Adrenal gland (tissue), 9 donors: ENCODE measurements at regions not wholly inside any gene's neighbourhood (a gene's known extent, or its start where the extent isn't known, plus 50 kb on each side); places are given as distances from the start of the nearest gene placed in this dataset.

Source experiments
- DNase-seq, 7 donors: peaks; one replicate each; pipeline ENCODE4 v3.0.0-alpha.2; 2019 to 2020
- H3K27ac ChIP-seq, 5 donors: fragments of 200-600 bp; sonication (generic) in 4 of 5; 1 replicate in 3 of 5; 2 replicates in 2 of 5; pipeline versions ENCODE4 v1.5.1 to v1.8.0; 2016 to 2020; ENCODE audit warnings: mild to moderate bottlenecking in 1 of 5
- H3K27me3 ChIP-seq: fragments of 200-600 bp; 2 replicates; pipeline ENCODE4 v1.8.0; 2021
- H3K36me3 ChIP-seq, 2 donors: fragments of 200-600 bp; replicated peaks in 1 of 2; 1 replicate in 1 of 2; 2 replicates in 1 of 2; pipeline versions ENCODE4 v1.5.1 to v1.8.0; 2018 to 2022
- H3K4me1 ChIP-seq, 2 donors: fragments of 200-600 bp; replicated peaks in 1 of 2; 1 replicate in 1 of 2; 2 replicates in 1 of 2; pipeline versions ENCODE4 v1.5.1 to v1.8.0; 2018 to 2021
- H3K4me3 ChIP-seq, 4 donors: fragments of 200-600 bp; sonication (generic) in 3 of 4; one replicate each; pipeline ENCODE4 v1.5.1; 2016 to 2018
- H3K9me3 ChIP-seq, 3 donors: fragments of 200-600 bp; sonication (generic) in 1 of 3; replicated peaks in 1 of 3; 1 replicate in 2 of 3; 2 replicates in 1 of 3; pipeline versions ENCODE4 v1.5.1 to v1.8.0; 2016 to 2021
- POLR2A ChIP-seq, 2 donors: fragments of 450-650 bp; IDR thresholded peaks; one replicate each; pipeline ENCODE4 v1.6.1; 2017; ENCODE audit warnings: antibody characterized with exemption in 2 of 2, mild to moderate bottlenecking in 2 of 2, moderate library complexity in 1 of 2
- WGBS, 4 donors: extraction: QIAGEN DNeasy Blood & Tissue Kit in 2 of 4; methylation state at CpG; one replicate each; pipeline versions ENCODE4 v1.1.5 to v1.1.7; 2013 to 2017; 5-methylcytosine and 5-hydroxymethylcytosine counted together
- intact Hi-C, 2 donors: fragments of 100-400 bp; cut with DNase I; formaldehyde crosslinking; loops; one replicate each; pipeline versions ENCODE4 v1.14.1 to v1.15.0; 2022 to 2023
- TF ChIP-seq, protein P1 (sequence below), 6 experiments: fragments of 450-650 bp in 4 of 6; fragments of 200-600 bp in 2 of 6; sonication (generic) in 1 of 6; IDR thresholded peaks; 1 replicate in 5 of 6; 2 replicates in 1 of 6; pipeline versions ENCODE4 v1.5.1 to v1.8.0; 2016 to 2021; ENCODE audit warnings: antibody characterized with exemption in 6 of 6, mild to moderate bottlenecking in 2 of 6, moderate library complexity in 1 of 6
- donor health status: healthy with polysubstance abuse.
- donor health status: Bipolar disorder and iron deficiency.
- donor health status: DM: yes; HTN: yes; CAD: no.
- donor health status: DM: no; HTN: no; CAD: no.
- donor health status: DM: no; HTN: no; CAD: no.

DNA sequence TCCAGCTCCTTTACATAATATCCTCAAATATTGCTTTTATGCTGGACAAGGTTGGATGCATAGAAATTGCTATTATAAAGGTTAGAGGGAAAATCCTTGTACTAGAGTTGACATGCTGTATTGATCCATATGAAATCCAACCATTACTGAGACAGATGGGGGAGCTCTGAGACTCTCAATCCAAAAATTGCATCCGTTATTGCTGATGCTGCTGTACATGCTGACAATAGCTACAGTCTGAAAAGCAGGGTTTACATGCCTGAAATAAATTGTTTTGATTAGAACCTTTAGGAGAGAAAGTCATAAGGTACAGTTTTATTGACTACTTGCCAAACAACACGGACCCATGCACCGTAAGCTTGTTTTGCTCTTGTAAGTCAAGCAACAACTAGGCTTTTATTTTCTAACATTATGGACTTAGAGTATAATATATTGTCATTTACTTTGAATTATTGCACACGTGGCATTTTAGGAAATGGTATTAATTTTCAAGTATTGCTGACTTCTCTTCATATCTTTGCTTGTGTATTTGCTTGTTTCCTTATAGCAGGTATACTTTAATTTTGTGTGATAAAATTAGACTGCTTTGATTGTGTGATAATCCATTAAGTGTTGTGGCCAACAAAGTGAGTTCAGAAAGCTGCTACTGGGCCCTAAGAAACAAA is 1365.2 kb downstream of the STIM2 start:
- Histone ChIP-seq H3K4me1 (no peaks in the 10 kb centered on the region), H3K27ac (no peak overlapping the region), H3K27me3 (no peaks in the 10 kb centered on the region), H3K36me3 (no peaks in the 10 kb centered on the region), H3K9me3 (no peaks in the 10 kb centered on the region), H3K4me3 (no peak overlapping the region)
- no peak for TF ChIP-seq POLR2A (IDR thresholded peaks at IDR 0.05)
- TF ChIP-seq, protein P1, sequence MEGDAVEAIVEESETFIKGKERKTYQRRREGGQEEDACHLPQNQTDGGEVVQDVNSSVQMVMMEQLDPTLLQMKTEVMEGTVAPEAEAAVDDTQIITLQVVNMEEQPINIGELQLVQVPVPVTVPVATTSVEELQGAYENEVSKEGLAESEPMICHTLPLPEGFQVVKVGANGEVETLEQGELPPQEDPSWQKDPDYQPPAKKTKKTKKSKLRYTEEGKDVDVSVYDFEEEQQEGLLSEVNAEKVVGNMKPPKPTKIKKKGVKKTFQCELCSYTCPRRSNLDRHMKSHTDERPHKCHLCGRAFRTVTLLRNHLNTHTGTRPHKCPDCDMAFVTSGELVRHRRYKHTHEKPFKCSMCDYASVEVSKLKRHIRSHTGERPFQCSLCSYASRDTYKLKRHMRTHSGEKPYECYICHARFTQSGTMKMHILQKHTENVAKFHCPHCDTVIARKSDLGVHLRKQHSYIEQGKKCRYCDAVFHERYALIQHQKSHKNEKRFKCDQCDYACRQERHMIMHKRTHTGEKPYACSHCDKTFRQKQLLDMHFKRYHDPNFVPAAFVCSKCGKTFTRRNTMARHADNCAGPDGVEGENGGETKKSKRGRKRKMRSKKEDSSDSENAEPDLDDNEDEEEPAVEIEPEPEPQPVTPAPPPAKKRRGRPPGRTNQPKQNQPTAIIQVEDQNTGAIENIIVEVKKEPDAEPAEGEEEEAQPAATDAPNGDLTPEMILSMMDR (IDR thresholded peaks at IDR 0.05): no peak
- no peak for DNase-seq
- intact Hi-C loops: no loop called here
- WGBS, 4 donors: 51 to 56% (median 53%) methylated on average over 4 of the region's 4 CpGs

DNA sequence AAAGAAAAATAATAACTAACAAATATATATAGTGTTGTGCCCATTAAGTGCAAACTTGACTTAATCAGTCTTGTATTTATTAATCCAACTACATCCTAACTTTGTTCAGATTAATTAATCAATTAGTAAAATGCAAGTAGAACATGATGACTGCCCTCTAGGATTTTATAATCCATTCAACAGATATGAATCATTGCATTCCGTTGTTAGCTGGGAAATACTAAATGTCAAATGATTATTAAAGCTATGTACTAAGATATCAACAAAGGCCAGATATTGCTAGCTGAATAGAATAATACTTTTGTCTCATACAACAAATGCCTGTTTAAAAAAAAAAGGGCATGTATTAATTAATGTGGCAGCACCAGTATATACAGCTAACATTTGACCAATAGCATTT is 1366.3 kb downstream of the STIM2 start:
- no peak for TF ChIP-seq POLR2A (IDR thresholded peaks at IDR 0.05)
- TF ChIP-seq, protein P1 (IDR thresholded peaks at IDR 0.05): no peak
- H3K36me3 ChIP-seq: no peaks in the 10 kb centered on the region
- H3K27me3 ChIP-seq: no peaks in the 10 kb centered on the region
- no peak overlapping the region for H3K27ac ChIP-seq
- intact Hi-C loops: no loop called here
- H3K4me1 ChIP-seq: no peaks in the 10 kb centered on the region
- no peaks in the 10 kb centered on the region for H3K9me3 ChIP-seq
- 22 to 30% (median 27%) methylated on average over 1 of the region's 1 CpG for WGBS, 4 donors
- no peak for DNase-seq
- H3K4me3 ChIP-seq: no peak overlapping the region

- Histone ChIP-seq H3K27ac (no peak overlapping the region), H3K4me3 (no peak overlapping the region), H3K9me3 (no peaks in the 10 kb centered on the region), H3K36me3 (no peaks in the 10 kb centered on the region), H3K27me3 (no peaks in the 10 kb centered on the region), H3K4me1 (no peaks in the 10 kb centered on the region)
- DNase-seq: no peak
- TF ChIP-seq POLR2A (IDR thresholded peaks at IDR 0.05): no peak
- TF ChIP-seq, protein P1 (IDR thresholded peaks at IDR 0.05): no peak
- WGBS, 4 donors: 0 to 17% (median 9%) methylated on average over 1 of the region's 1 CpG
- intact Hi-C loops: no loop called here
Observed at GRCh38 chr4:28227764-28228163, 1367.1 kb downstream of the STIM2 start.

DNA sequence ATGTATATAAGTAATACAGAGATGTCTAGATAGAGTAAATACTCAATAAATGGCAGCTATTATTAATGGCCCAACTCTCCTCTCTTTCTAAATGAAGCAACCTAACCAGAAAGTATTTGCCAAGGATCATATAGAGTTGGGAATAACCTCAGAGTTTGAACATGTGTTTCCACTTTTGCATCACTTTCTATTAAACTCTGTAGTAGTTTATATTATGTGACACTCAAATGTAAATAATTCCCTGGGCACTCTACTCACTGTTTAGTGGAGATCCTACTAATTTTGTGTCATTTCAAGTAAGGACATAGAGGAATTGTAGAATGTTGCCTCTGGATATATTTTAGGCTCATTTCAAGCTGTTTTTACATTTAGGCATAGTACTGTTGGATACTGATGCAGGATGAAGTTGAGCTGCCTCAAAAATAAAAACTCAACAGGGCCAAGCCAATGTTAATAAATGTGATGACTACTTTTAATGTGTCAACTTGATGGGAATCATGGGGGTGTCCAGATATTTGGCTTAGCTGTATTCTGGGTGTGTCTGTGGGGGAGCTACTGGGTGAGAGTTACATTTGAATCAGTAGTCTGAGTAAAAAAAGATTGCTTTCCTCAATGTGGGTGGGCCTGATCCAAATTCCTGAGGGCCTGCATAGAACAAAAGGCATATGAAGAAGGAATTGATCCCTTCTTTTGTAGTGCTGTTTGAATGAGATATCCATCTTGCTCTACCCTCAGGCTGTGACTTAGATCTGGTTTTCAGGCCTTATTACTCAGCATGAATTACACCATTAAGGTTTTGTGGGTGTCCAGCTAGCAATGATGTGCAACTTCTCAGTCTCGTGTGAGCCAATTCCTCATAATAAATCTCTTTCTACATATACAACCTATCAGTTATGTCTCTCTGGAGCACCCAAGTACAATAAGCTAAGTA is 1368.2 kb downstream of the STIM2 start:
- DNase-seq: no peak
- no peak overlapping the region for H3K27ac ChIP-seq
- H3K4me3 ChIP-seq: no peak overlapping the region
- 31 to 50% (median 46%) methylated on average over 1 of the region's 1 CpG for WGBS, 4 donors
- no peaks in the 10 kb centered on the region for H3K36me3 ChIP-seq
- intact Hi-C loops: no loop called here
- H3K9me3 ChIP-seq: no peaks in the 10 kb centered on the region
- no peaks in the 10 kb centered on the region for H3K27me3 ChIP-seq
- H3K4me1 ChIP-seq: no peaks in the 10 kb centered on the region
- TF ChIP-seq, protein P1 (IDR thresholded peaks at IDR 0.05): no peak
- TF ChIP-seq POLR2A (IDR thresholded peaks at IDR 0.05): no peak
